ENCODE measurements at regions not wholly inside any gene's neighbourhood (a gene's known extent, or its start where the extent isn't known, plus 50 kb on each side); places are given as distances from the start of the nearest gene placed in this dataset.
A peak's percentile ranks its signal among the peaks of the same experiment; 100 is the strongest.

DNA sequence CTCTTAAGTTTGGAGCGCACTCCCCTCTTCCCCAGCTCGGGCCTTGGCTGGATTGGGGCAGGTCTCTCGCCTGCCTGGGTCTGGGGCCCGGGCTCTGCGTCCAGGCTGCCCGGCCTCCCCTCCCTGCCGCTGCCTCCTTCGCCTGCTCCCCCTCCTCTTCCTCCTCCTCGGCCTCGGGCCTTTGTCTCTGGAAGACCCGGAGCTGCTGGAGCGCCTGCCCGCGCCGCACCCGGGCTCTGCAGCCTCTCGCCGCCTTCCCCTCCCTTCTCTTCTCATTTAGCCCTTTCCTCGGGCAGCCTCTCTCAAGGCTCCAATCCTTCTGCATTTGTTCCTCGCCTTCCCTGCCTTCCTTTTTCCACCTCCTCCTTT, 218.5 kb downstream of the C9orf50 start:
- ATAC-seq (ENCODE audit: low FRiP score) = no peak
- TF ChIP-seq, protein P1, sequence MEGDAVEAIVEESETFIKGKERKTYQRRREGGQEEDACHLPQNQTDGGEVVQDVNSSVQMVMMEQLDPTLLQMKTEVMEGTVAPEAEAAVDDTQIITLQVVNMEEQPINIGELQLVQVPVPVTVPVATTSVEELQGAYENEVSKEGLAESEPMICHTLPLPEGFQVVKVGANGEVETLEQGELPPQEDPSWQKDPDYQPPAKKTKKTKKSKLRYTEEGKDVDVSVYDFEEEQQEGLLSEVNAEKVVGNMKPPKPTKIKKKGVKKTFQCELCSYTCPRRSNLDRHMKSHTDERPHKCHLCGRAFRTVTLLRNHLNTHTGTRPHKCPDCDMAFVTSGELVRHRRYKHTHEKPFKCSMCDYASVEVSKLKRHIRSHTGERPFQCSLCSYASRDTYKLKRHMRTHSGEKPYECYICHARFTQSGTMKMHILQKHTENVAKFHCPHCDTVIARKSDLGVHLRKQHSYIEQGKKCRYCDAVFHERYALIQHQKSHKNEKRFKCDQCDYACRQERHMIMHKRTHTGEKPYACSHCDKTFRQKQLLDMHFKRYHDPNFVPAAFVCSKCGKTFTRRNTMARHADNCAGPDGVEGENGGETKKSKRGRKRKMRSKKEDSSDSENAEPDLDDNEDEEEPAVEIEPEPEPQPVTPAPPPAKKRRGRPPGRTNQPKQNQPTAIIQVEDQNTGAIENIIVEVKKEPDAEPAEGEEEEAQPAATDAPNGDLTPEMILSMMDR (IDR thresholded peaks at IDR 0.05) = no peak

DNA sequence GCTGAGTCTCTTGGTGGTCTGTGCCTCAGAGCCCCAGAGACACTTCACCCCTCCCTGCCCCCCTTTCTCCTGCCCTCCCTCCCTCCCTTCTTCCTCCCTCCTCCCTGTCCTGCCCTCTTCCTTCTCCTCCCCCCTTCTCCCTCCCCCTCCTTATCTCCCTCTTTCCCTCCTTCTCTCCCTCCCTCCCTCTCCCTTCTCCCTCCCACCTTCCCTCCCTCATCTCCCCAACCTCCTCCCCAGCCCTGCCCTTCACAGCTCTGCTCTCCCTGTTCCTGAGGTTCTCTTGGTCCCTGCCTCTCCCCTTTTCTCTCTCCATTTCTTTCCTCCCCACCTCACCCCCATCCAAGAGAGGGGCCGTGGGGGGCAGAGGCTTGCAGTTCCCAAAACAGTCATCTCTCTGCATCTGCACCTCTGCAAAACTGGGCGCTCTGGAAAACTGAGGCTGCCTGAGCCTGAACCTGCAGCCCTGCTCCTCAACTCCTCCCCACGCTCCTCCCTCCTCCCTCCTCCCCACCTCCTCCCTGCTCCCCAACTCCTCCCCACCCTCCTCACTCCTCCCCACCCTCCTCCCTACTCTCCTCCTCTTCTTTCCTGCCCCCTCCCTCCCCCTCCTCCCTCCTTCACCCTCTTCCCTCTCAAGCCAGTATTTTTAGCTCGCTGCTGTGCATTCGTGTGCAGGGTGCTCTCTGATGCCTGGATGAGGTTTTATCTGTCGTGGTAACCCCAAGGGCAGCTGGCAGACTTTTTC, 219.1 kb downstream of the C9orf50 start:
- peak; percentile 25 for ATAC-seq (ENCODE audit: low FRiP score)
- no peak for DNase-seq (ENCODE audit: low spot score)

More for the DNA sequence above, 218.5 kb downstream of the C9orf50 start:
- DNase-seq (ENCODE audit: low spot score) = no peak

GRCh38 chr9:129400971-129401622, 219.8 kb downstream of the C9orf50 start:
- ATAC-seq (ENCODE audit: low FRiP score) = peak; percentile 1
- TF ChIP-seq, protein P1 (IDR thresholded peaks at IDR 0.05) = no peak
- no peak for DNase-seq (ENCODE audit: low spot score)

More for the DNA sequence above, 219.1 kb downstream of the C9orf50 start:
- TF ChIP-seq, protein P1 (IDR thresholded peaks at IDR 0.05) = no peak

DNA sequence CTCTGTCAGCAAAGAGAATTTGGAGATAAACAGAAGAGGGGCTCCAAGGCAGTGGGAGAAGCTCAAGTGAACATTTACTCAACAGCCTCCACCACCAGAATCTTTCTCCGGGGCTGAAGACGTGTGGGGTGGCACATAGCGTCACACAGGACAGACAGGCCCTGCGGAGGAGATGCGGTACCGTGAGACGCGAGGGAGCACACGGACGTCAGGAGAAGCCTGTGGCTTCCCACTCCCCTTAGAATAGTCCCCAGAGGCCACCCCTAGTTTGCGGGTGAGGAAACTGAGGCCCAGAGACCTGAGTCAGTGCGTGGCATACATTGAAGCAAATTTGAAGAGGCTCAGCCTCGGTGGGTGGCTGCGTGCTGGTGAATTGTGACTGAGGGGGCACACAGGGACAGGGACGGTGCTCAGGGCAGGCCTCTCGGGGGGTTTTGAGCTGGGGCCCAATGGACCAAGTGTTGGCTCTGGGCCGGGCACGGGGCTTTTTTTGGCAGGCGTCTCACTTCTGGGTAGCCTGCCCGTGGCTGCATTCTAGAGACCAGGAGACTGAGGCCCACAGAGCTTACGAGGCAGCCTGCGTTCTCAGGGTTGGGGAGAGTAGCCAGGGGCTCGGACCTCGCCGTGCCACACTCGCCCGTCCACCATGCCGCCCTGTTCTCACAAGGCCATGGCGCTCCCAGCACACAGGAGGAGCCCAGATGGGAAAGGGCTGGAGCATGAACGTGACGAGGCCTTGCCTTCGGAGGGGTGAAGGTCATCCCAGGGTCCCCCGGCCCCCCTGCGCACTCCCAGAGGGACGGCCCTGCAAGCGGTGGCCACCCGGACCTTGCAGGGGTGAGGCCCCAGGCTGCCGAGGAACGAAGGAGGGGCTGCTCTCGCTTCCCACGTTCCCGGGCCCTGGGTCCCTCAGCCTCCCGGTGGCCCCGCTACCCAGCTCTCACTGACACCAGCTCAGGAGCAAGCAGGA, 220.6 kb downstream of the C9orf50 start:
- ATAC-seq (ENCODE audit: low FRiP score) (no peak), DNase-seq (ENCODE audit: low spot score) (no peak)
- TF ChIP-seq, protein P1 (IDR thresholded peaks at IDR 0.05) = no peak

DNA sequence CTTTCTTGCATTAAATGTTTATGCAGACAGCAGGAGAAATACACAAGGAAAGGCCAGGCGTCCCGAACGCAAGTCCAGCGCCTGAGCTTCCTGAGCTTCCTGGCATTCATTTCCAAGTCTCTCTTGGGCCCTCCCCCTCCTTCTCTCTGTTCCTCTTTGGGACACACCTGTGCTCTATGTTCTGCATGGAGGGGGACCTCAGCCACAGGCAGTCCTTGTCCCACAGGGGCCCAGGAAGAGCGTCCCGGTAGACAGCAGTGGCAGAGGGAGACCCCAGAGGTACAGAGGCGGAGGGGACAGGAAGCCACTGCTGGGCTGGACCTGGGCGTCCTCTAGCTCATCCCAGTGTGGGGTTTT, 221.3 kb downstream of the C9orf50 start:
- DNase-seq (ENCODE audit: low spot score) (no peak), ATAC-seq (ENCODE audit: low FRiP score) (no peak)

DNA sequence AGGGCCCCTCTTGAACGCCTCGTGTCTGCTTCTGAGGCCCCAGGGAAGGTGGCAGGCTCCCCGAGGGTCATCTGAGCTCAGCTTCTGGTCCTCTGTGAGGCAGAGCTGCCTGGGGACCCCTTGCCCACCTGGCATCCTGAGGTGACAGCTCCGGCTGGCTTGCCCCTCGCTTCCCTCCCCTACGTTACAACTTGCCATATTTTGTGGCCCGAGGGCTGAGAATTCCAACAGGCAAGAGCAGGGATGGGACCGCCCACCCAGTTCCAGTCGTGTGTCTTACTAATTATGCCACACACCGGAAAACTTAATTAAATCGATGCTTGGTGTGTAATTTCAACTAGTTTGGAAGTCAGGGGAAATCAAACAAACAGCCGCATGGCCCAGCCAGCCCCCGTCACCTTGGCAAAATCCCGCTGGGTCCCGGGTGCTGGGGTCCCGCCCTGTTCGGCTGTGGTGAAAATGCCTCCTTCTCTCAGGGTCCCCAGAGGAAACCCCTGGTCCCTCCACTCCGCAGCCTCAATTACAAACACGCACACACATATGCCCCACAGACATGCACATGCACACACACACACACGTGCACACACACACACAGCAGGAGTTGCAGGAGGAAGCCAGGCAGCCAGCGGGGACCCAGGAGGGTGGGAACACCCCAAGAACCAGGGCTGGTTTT, 221.0 kb upstream of the IER5L start:
- DNase-seq (ENCODE audit: low spot score) = no peak
- ATAC-seq (ENCODE audit: low FRiP score) = no peak
- TF ChIP-seq, protein P1 (IDR thresholded peaks at IDR 0.05) = no peak

More for the DNA sequence above, 221.3 kb downstream of the C9orf50 start:
- TF ChIP-seq, protein P1 (IDR thresholded peaks at IDR 0.05) = no peak
